K562 (cell line): ENCODE measurements at regions not wholly inside any gene's neighbourhood (a gene's known extent, or its start where the extent isn't known, plus 50 kb on each side); places are given as distances from the start of the nearest gene placed in this dataset.

Experiments used
- ATAC-seq: fragments of 200-7000 bp; cut with Tn5 transposase; 3 replicates; pipeline ENCODE4 v1.9.1; 2020; ENCODE audit warnings: moderate library complexity
- BruUV-seq: library from RNA; stranded (reverse); fragments of 400-500 nt; replicated peaks from 2 replicates; lab custom pipeline; 2021; lab: Mats Ljungman, UMichigan
- CTCF ChIA-PET: fragments of 300-600 bp; formaldehyde crosslinking; extraction: SDS; loops from one replicate; lab custom pipeline; 2021; ENCODE audit warnings: low intra/inter-chr PET ratio; lab: Yijun Ruan, JAX
- POLR2A ChIA-PET: fragments of 300-600, 350-650 bp; sonication (Branson Sonifier 250); formaldehyde crosslinking; extraction: SDS; loops from one replicate; lab custom pipeline; 2021; ENCODE audit warnings: antibody characterized with exemption, inconsistent platforms; lab: Yijun Ruan, JAX
- DNase-seq, 4 experiments: peaks; one replicate each; pipeline versions ENCODE4 v3.0.0 to v3.0.0-alpha.2; 2011 to 2018; ENCODE audit warnings: low spot score in 3 of 4, mixed read lengths in 3 of 4; ENCODE audit errors: extremely low read depth in 1 of 4
- FAIRE-seq: peaks from 2 replicates; lab custom pipeline; 2011; peaks lifted over from hg19 to GRCh38; lab: Jason Lieb, UNC
- H2AFZ ChIP-seq: 2 replicates; pipeline ENCODE4 v1.6.0; 2011; ENCODE audit warnings: low read depth, low read length, control low read depth, inconsistent platforms
- H3K27ac ChIP-seq: fragments of 200-600 bp; 3 replicates; pipeline ENCODE4 v1.8.0; 2011; ENCODE audit warnings: low read depth, mild to moderate bottlenecking, control low read depth, inconsistent platforms, low read length, moderate library complexity, mixed read lengths; ENCODE audit errors: extremely low read depth
- H3K27me3 ChIP-seq, 2 experiments: fragments of 300-600 bp in 1 of 2; 2 replicates in 1 of 2; 3 replicates in 1 of 2; pipeline versions ENCODE4 v1.6.0 to v1.8.0; 2011; ENCODE audit warnings: inconsistent platforms in 2 of 2, low read length in 2 of 2, mild to moderate bottlenecking in 1 of 2, mixed read lengths in 1 of 2, moderate library complexity in 1 of 2; ENCODE audit not compliant: control insufficient read depth in 2 of 2, insufficient read depth in 2 of 2
- H3K36me3 ChIP-seq: fragments of 300-600 bp; 3 replicates; pipeline ENCODE4 v1.8.0; 2011; ENCODE audit warnings: mild to moderate bottlenecking, low read length, inconsistent platforms; ENCODE audit not compliant: control insufficient read depth, insufficient read depth
- H3K4me1 ChIP-seq, 2 experiments: fragments of 200-600 bp in 1 of 2; replicated peaks in 1 of 2; 2 replicates in 1 of 2; 3 replicates in 1 of 2; pipeline versions ENCODE4 v1.5.1 to v1.8.0; 2011; ENCODE audit warnings: inconsistent platforms in 2 of 2, low read length in 2 of 2, mild to moderate bottlenecking in 1 of 2, mixed read lengths in 1 of 2, moderate library complexity in 1 of 2; ENCODE audit not compliant: control insufficient read depth in 2 of 2, insufficient read depth in 2 of 2
- H3K4me2 ChIP-seq: 2 replicates; pipeline ENCODE4 v1.6.1; 2011; ENCODE audit warnings: low read length, control low read depth, inconsistent platforms, mixed read lengths; ENCODE audit not compliant: insufficient read depth
- H3K4me3 ChIP-seq: fragments of 200-600 bp; sonication (generic), shearing (Covaris generic); 2 replicates; pipeline ENCODE4 v1.5.1; 2016; ENCODE audit warnings: control low read depth, inconsistent platforms
- H3K79me2 ChIP-seq: fragments of 200-600 bp; 3 replicates; pipeline ENCODE4 v1.8.0; 2011; ENCODE audit warnings: low read length, inconsistent platforms; ENCODE audit not compliant: control insufficient read depth, insufficient read depth
- H3K9ac ChIP-seq, 2 experiments: 2 replicates each; pipeline versions ENCODE4 v1.6.0 to v1.6.1; 2011; ENCODE audit warnings: low read depth in 2 of 2, low read length in 2 of 2, control low read depth in 1 of 2, inconsistent platforms in 1 of 2, mild to moderate bottlenecking in 1 of 2, mixed read lengths in 1 of 2; ENCODE audit not compliant: insufficient read depth in 1 of 2
- H3K9me1 ChIP-seq: one replicate; pipeline ENCODE4 v1.6.0; 2011; ENCODE audit warnings: inconsistent platforms, mild to moderate bottlenecking, low read length, moderate library complexity; ENCODE audit not compliant: control insufficient read depth, insufficient read depth
- H3K9me3 ChIP-seq: replicated peaks from 2 replicates; pipeline ENCODE4 v1.5.1; 2011; ENCODE audit warnings: low read depth, low read length, inconsistent platforms; ENCODE audit not compliant: control insufficient read depth, insufficient read depth
- H4K20me1 ChIP-seq: replicated peaks from 2 replicates; pipeline ENCODE4 v1.6.1; 2011; ENCODE audit warnings: low read length, inconsistent platforms, mixed read lengths; ENCODE audit not compliant: control insufficient read depth, insufficient read depth
- ARID2 ChIP-seq: fragments of 450-650 bp; IDR thresholded peaks from 2 replicates; pipeline ENCODE4 v1.6.1; 2017; ENCODE audit warnings: antibody characterized with exemption, mild to moderate bottlenecking
- BRCA1 ChIP-seq, 2 experiments: fragments of 450-650 bp in 1 of 2; sonication (generic) in 1 of 2; formaldehyde crosslinking in 1 of 2; IDR thresholded peaks; 2 replicates each; pipeline versions ENCODE4 v1.5.0 to v1.6.1; 2017 to 2020; ENCODE audit warnings: mild to moderate bottlenecking in 1 of 2, missing genetic modification reagents in 1 of 2
- GTF2A2 ChIP-seq: IDR thresholded peaks from 2 replicates; pipeline ENCODE4 v1.6.1; 2016; ENCODE audit warnings: mild to moderate bottlenecking, missing genetic modification characterization, missing compliant biosample characterization
- HIVEP1 ChIP-seq: fragments of 250-450 bp; sonication (Bioruptor Pico); IDR thresholded peaks from 2 replicates; pipeline ENCODE4 v1.4.0; 2020; ENCODE audit warnings: mild to moderate bottlenecking
- MAFK ChIP-seq: IDR thresholded peaks from 2 replicates; pipeline ENCODE4 v1.6.1; 2011; ENCODE audit warnings: low read length, improper control_type of control experiment
- POLR3A ChIP-seq: IDR thresholded peaks from 2 replicates; pipeline ENCODE4 v1.6.1; 2011; ENCODE audit warnings: borderline replicate concordance, mild to moderate bottlenecking, moderate library complexity; ENCODE audit not compliant: insufficient read length, insufficient read depth; ENCODE audit errors: extremely low read depth
- SOX6 ChIP-seq: fragments of 450-650 bp; IDR thresholded peaks from 2 replicates; pipeline ENCODE4 v1.6.1; 2014; ENCODE audit warnings: mild to moderate bottlenecking
- SRSF3 ChIP-seq: fragments of 200-400 bp; formaldehyde crosslinking; IDR thresholded peaks from 2 replicates; pipeline ENCODE4 v1.6.1; 2016; ENCODE audit warnings: mild to moderate bottlenecking, low read length, moderate library complexity; ENCODE audit not compliant: insufficient read depth
- TEAD1 ChIP-seq, 2 experiments: fragments of 450-650 bp in 1 of 2; sonication (generic) in 1 of 2; formaldehyde crosslinking; IDR thresholded peaks; 2 replicates each; pipeline versions ENCODE4 v1.4.0 to v1.8.0; 2020 to 2022; ENCODE audit warnings: mild to moderate bottlenecking in 2 of 2, missing genetic modification reagents in 1 of 2
- TFAM ChIP-seq: fragments of 250-450 bp; sonication (Bioruptor Pico); conservative IDR thresholded peaks from 2 replicates; pipeline ENCODE4 v1.5.0; 2021; ENCODE audit warnings: mild to moderate bottlenecking, moderate library complexity
- ZFP91 ChIP-seq: sonication (generic); formaldehyde crosslinking; IDR thresholded peaks from 2 replicates; pipeline ENCODE4 v1.8.0; 2022; ENCODE audit warnings: mild to moderate bottlenecking, missing genetic modification reagents
- WGBS: fragments of 100-300 bp; shearing (Covaris generic); methylation state at CpG from one replicate; pipeline ENCODE4 v1.1.6; 2016; ENCODE audit warnings: low coverage, mixed read lengths; ENCODE audit not compliant: insufficient coverage; ENCODE audit errors: missing lambda C conversion rate; 5-methylcytosine and 5-hydroxymethylcytosine counted together
- in situ Hi-C: fragments of 300-500 bp; cut with MboI; formaldehyde crosslinking; loops from 4 replicates; pipeline ENCODE4 v1.15.0; 2018; ENCODE audit warnings: inconsistent platforms, mixed read lengths
- intact Hi-C: fragments of 100-400 bp; cut with micrococcal nuclease; formaldehyde crosslinking; loops from 2 replicates; pipeline ENCODE4 v1.14.2; 2022

- Histone ChIP-seq H4K20me1 (no peaks in the 10 kb centered on the region), H3K79me2 (no peaks in the 10 kb centered on the region), H3K9me3 (no peaks in the 10 kb centered on the region), H3K4me2 (no peak overlapping the region), H3K36me3 (no peaks in the 10 kb centered on the region), H3K4me3 (no peak overlapping the region), H3K9me1 (no peaks in the 10 kb centered on the region), H3K27ac (no peak overlapping the region), H2AFZ (no peak overlapping the region), H3K4me1 (no peaks in the 10 kb centered on the region), H3K27me3 (no peaks in the 10 kb centered on the region; a peak in 1 of 5 replicates), H3K9ac (no peak overlapping the region)
- intact Hi-C loops (no loop called here), in situ Hi-C loops (no loop called here)
- no peak for FAIRE-seq
- 0% methylated on average over 8 of the region's 10 CpGs for WGBS
- ATAC-seq = no peak
- TF ChIP-seq TEAD1 (CRISPR knock-in tag; IDR thresholded peaks at IDR 0.05) (no peak), SRSF3 (no peak), HIVEP1 (no peak), MAFK (no peak), ARID2 (no peak), SOX6 (no peak), GTF2A2 (tag) (no peak), TFAM (CRISPR knock-in tag) (no peak), POLR3A (no peak), ZFP91 (no peak), BRCA1 (IDR thresholded peaks at IDR 0.05) (no peak), BRCA1 (CRISPR knock-in tag; IDR thresholded peaks at IDR 0.05) (no peak)
- no peak for DNase-seq
- POLR2A ChIA-PET = no interaction called here
- BruUV-seq = no TSS peak
- CTCF ChIA-PET = no interaction called here
Measured at GRCh38 chr11:116199182-116199581, 573.6 kb downstream of the BUD13 start.
